Hepatocyte (in vitro differentiated cells): ENCODE measurements at regions not wholly inside any gene's neighbourhood (a gene's known extent, or its start where the extent isn't known, plus 50 kb on each side); places are given as distances from the start of the nearest gene placed in this dataset.

Source experiments
- DNase-seq: peaks from one replicate; pipeline ENCODE4 v3.0.0-alpha.2; 2016; ENCODE audit warnings: low spot score
- H2AFZ ChIP-seq: fragments of 200-600 bp; sonication (generic); 2 replicates; pipeline ENCODE4 v1.6.0; 2016; ENCODE audit warnings: antibody characterized with exemption, mild to moderate bottlenecking
- H3K27ac ChIP-seq: fragments of 200-600 bp; sonication (generic); 2 replicates; pipeline ENCODE4 v1.5.1; 2016; ENCODE audit warnings: mild to moderate bottlenecking
- H3K27me3 ChIP-seq: fragments of 200-600 bp; sonication (generic); 2 replicates; pipeline ENCODE4 v1.6.1; 2016
- H3K36me3 ChIP-seq: fragments of 200-600 bp; sonication (generic); replicated peaks from 2 replicates; pipeline ENCODE4 v1.5.1; 2016; ENCODE audit warnings: low read depth; ENCODE audit not compliant: insufficient read depth
- H3K4me1 ChIP-seq: fragments of 200-600 bp; sonication (generic); 2 replicates; pipeline ENCODE4 v1.5.1; 2016; ENCODE audit warnings: mild to moderate bottlenecking, moderate library complexity; ENCODE audit not compliant: insufficient read depth
- H3K4me2 ChIP-seq: fragments of 200-600 bp; sonication (generic); 2 replicates; pipeline ENCODE4 v1.6.0; 2016
- H3K4me3 ChIP-seq: fragments of 200-600 bp; sonication (generic); 2 replicates; pipeline ENCODE4 v1.5.1; 2016; ENCODE audit warnings: mild to moderate bottlenecking
- H3K79me2 ChIP-seq: fragments of 200-600 bp; sonication (generic); 2 replicates; pipeline ENCODE4 v1.6.0; 2017; ENCODE audit warnings: mild to moderate bottlenecking
- H3K9me2 ChIP-seq: fragments of 200-600 bp; sonication (generic); replicated peaks from 2 replicates; pipeline ENCODE4 v1.6.0; 2017; ENCODE audit warnings: mild to moderate bottlenecking; ENCODE audit not compliant: insufficient read depth
- H3K9me3 ChIP-seq: fragments of 200-600 bp; sonication (generic); 2 replicates; pipeline ENCODE4 v1.5.1; 2016; ENCODE audit warnings: low read depth, mild to moderate bottlenecking
- H4K20me1 ChIP-seq: fragments of 200-600 bp; sonication (generic); 2 replicates; pipeline ENCODE4 v1.6.0; 2016; ENCODE audit warnings: mild to moderate bottlenecking; ENCODE audit not compliant: insufficient read depth, poor library complexity, severe bottlenecking
- EZH2 ChIP-seq: fragments of 200-600 bp; sonication (generic); IDR thresholded peaks from 2 replicates; pipeline ENCODE4 v1.6.1; 2016; ENCODE audit warnings: antibody characterized with exemption, mild to moderate bottlenecking, borderline replicate concordance
- EZH2phosphoT487 ChIP-seq: fragments of 200-600 bp; sonication (generic); IDR thresholded peaks from one replicate; pipeline ENCODE4 v1.6.1; 2018; ENCODE audit warnings: antibody characterized with exemption, mild to moderate bottlenecking, low read depth, moderate library complexity; ENCODE audit not compliant: unreplicated experiment, severe bottlenecking
- WGBS: methylation state at CpG from one replicate; pipeline ENCODE4 v1.1.6; 2016; ENCODE audit warnings: low lambda C conversion rate; ENCODE audit errors: missing lambda C conversion rate; 5-methylcytosine and 5-hydroxymethylcytosine counted together
- TF ChIP-seq, protein P1 (sequence below): fragments of 200-600 bp; sonication (generic); IDR thresholded peaks from 2 replicates; pipeline ENCODE4 v1.5.1; 2016; ENCODE audit warnings: antibody characterized with exemption, mild to moderate bottlenecking; ENCODE audit not compliant: poor library complexity

DNA sequence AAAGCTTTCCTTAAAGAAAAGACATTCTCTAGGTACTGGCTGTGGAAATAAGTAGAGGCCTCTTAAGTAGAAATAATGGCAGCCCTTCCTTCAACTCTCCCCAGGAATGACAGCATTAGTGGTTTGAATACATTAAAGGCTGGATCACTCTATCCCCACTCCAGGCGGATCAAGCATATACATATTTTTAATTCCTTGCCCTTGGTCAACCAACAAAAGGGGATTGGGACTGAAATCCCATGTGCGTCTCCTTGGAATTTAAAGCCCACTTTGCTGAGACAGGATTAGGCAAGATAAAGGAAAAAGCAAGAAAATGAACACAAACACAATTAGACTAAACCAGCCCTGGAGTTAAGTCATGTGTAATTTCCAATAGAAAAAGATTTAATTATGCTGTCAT lies 391.3 kb downstream of the PPP1R2C start:
- Histone ChIP-seq H3K9me3 (no peaks in the 10 kb centered on the region), H3K79me2 (no peaks in the 10 kb centered on the region), H2AFZ (no peak overlapping the region), H3K27ac (no peak overlapping the region), H3K36me3 (no peaks in the 10 kb centered on the region), H4K20me1 (no peaks in the 10 kb centered on the region), H3K4me1 (no peaks in the 10 kb centered on the region), H3K9me2 (no peaks in the 10 kb centered on the region), H3K27me3 (no peaks in the 10 kb centered on the region), H3K4me3 (no peak overlapping the region), H3K4me2 (no peak overlapping the region)
- TF ChIP-seq EZH2 (no peak), EZH2phosphoT487 (no peak)
- TF ChIP-seq, protein P1, sequence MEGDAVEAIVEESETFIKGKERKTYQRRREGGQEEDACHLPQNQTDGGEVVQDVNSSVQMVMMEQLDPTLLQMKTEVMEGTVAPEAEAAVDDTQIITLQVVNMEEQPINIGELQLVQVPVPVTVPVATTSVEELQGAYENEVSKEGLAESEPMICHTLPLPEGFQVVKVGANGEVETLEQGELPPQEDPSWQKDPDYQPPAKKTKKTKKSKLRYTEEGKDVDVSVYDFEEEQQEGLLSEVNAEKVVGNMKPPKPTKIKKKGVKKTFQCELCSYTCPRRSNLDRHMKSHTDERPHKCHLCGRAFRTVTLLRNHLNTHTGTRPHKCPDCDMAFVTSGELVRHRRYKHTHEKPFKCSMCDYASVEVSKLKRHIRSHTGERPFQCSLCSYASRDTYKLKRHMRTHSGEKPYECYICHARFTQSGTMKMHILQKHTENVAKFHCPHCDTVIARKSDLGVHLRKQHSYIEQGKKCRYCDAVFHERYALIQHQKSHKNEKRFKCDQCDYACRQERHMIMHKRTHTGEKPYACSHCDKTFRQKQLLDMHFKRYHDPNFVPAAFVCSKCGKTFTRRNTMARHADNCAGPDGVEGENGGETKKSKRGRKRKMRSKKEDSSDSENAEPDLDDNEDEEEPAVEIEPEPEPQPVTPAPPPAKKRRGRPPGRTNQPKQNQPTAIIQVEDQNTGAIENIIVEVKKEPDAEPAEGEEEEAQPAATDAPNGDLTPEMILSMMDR, result no peak
- WGBS, result 79% methylated on average over 2 of the region's 2 CpGs
- no peak for DNase-seq

GRCh38 chrX:42385730-42386129 lies 392.2 kb downstream of the PPP1R2C start:
- TF ChIP-seq EZH2phosphoT487 (no peak), EZH2 (no peak)
- TF ChIP-seq, protein P1, result no peak
- Histone ChIP-seq H3K4me3 (no peak overlapping the region), H3K4me2 (no peak overlapping the region), H3K9me2 (no peaks in the 10 kb centered on the region), H3K27me3 (no peaks in the 10 kb centered on the region), H3K79me2 (no peaks in the 10 kb centered on the region), H3K9me3 (no peaks in the 10 kb centered on the region), H3K4me1 (no peaks in the 10 kb centered on the region), H4K20me1 (no peaks in the 10 kb centered on the region), H2AFZ (no peak overlapping the region), H3K36me3 (no peaks in the 10 kb centered on the region), H3K27ac (no peak overlapping the region)
- 87% methylated on average over 2 of the region's 2 CpGs for WGBS
- no peak for DNase-seq

DNA sequence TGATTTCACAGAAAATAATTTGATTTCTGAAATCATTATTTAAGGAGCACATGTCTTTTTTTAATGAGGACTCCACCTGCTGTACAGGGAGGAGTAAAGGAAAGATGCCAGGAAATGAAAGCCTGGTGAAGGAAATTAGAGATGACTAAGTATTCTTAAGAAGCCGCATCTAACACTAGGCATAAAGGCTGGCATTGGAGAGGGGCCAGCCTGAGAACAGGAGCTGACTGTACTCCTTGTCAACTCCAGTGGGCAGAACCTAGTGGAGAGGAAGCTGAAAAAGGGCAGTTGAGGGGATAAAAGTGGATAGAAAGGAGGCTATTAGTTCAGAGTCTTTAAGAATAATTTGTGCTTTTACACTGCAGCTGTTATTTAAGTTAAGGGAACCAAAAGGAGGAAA lies 393.0 kb downstream of the PPP1R2C start:
- DNase-seq, result no peak
- Histone ChIP-seq H3K9me3 (no peaks in the 10 kb centered on the region), H3K4me3 (no peak overlapping the region), H3K27me3 (no peaks in the 10 kb centered on the region), H3K4me1 (no peaks in the 10 kb centered on the region), H3K36me3 (no peaks in the 10 kb centered on the region), H3K27ac (no peak overlapping the region), H3K9me2 (no peaks in the 10 kb centered on the region), H3K79me2 (no peaks in the 10 kb centered on the region), H3K4me2 (no peak overlapping the region), H2AFZ (no peak overlapping the region), H4K20me1 (no peaks in the 10 kb centered on the region)
- WGBS, result 94% methylated on average over 1 of the region's 1 CpG
- TF ChIP-seq EZH2phosphoT487, result no peak
- TF ChIP-seq, protein P1, result no peak
- no peak for TF ChIP-seq EZH2

DNA sequence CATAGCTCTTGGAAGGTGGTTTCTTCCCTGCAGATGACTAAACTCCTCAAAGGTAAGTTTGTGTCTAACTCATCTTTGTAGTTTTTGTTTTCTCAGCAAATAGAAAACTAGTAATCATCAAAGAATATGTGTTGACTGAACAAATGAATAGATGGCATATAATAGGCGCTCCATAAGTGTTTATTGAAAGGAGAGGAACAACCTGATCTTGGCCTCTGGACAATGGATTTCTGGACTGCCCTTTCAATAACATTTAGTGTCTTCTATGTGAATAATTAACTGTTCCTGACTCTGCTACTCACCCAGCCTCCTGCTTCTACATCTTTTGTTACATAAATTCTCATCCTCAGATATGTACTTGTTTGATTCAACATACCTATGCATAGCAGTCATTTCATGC lies 399.1 kb downstream of the PPP1R2C start:
- DNase-seq, result no peak
- H3K4me1 ChIP-seq, result peaks cover 6% of the 10 kb centered on the region
- 61% methylated on average over 1 of the region's 1 CpG for WGBS
- no peaks in the 10 kb centered on the region for H4K20me1 ChIP-seq
- H3K4me2 ChIP-seq, result no peak overlapping the region
- H3K9me2 ChIP-seq, result no peaks in the 10 kb centered on the region
- no peaks in the 10 kb centered on the region for H3K36me3 ChIP-seq
- no peaks in the 10 kb centered on the region for H3K9me3 ChIP-seq
- H3K79me2 ChIP-seq, result no peaks in the 10 kb centered on the region
- no peak overlapping the region for H2AFZ ChIP-seq
- H3K27me3 ChIP-seq, result no peaks in the 10 kb centered on the region
- H3K4me3 ChIP-seq, result no peak overlapping the region
- TF ChIP-seq, protein P1, result no peak
- no peak for TF ChIP-seq EZH2phosphoT487
- no peak for TF ChIP-seq EZH2
- H3K27ac ChIP-seq, result no peak overlapping the region
